Chondrocyte (in vitro differentiated cells): ENCODE measurements at regions not wholly inside any gene's neighbourhood (a gene's known extent, or its start where the extent isn't known, plus 50 kb on each side); places are given as distances from the start of the nearest gene placed in this dataset.

ENCODE experiments used
- DNase-seq: peaks from one replicate; pipeline ENCODE4 v3.0.0; 2021; ENCODE audit warnings: mixed read lengths, low spot score
- H3K27ac Mint-ChIP-seq: one replicate; pipeline ENCODE4 v1.8.0; 2021; ENCODE audit warnings: mild to moderate bottlenecking, moderate library complexity, mixed read lengths; ENCODE audit not compliant: unreplicated experiment
- H3K27me3 Mint-ChIP-seq: 2 replicates; pipeline ENCODE4 v1.8.0; 2021; ENCODE audit warnings: low read depth, mixed read lengths
- H3K36me3 Mint-ChIP-seq: 2 replicates; pipeline ENCODE4 v1.8.0; 2021; ENCODE audit warnings: low read depth, mixed read lengths
- H3K4me1 Mint-ChIP-seq: 2 replicates; pipeline ENCODE4 v1.8.0; 2021; ENCODE audit warnings: low read depth, mild to moderate bottlenecking, mixed read lengths
- H3K4me3 Mint-ChIP-seq: one replicate; pipeline ENCODE4 v1.8.0; 2021; ENCODE audit warnings: mild to moderate bottlenecking, moderate library complexity, mixed read lengths; ENCODE audit not compliant: unreplicated experiment
- H3K9me3 Mint-ChIP-seq: 2 replicates; pipeline ENCODE4 v1.8.0; 2021; ENCODE audit warnings: low read depth, mixed read lengths
- TF ChIP-seq, protein P1 (sequence below): fragments of 200-600 bp; sonication (generic); IDR thresholded peaks from 2 replicates; pipeline ENCODE4 v1.5.0; 2021; ENCODE audit warnings: antibody characterized with exemption, mild to moderate bottlenecking, moderate library complexity

DNA sequence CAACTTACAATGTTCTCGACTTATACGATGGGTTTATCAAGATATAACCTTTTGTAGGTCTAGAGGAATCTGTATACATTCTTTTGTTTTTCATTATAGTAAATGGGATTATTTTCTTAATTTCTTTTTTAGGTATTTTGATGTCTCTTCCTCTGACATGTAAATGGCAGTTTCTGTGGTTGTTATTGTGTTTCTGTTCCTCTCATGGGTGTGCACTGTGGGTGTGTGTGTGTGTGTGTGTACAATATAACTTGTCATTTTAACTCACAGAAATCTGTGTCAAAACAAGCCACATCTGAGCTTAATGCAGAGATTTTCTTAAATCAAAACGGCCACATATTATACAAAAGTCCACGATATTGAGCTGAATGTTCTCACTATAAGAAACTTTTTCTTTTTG is 1300.8 kb upstream of the B3GALT2 start:
- Mint-ChIP-seq H3K27ac (no peak overlapping the region), H3K27me3 (no peaks in the 10 kb centered on the region), H3K36me3 (no peaks in the 10 kb centered on the region), H3K4me3 (no peak overlapping the region), H3K9me3 (peaks cover 10% of the 10 kb centered on the region), H3K4me1 (no peaks in the 10 kb centered on the region)
- TF ChIP-seq, protein P1, sequence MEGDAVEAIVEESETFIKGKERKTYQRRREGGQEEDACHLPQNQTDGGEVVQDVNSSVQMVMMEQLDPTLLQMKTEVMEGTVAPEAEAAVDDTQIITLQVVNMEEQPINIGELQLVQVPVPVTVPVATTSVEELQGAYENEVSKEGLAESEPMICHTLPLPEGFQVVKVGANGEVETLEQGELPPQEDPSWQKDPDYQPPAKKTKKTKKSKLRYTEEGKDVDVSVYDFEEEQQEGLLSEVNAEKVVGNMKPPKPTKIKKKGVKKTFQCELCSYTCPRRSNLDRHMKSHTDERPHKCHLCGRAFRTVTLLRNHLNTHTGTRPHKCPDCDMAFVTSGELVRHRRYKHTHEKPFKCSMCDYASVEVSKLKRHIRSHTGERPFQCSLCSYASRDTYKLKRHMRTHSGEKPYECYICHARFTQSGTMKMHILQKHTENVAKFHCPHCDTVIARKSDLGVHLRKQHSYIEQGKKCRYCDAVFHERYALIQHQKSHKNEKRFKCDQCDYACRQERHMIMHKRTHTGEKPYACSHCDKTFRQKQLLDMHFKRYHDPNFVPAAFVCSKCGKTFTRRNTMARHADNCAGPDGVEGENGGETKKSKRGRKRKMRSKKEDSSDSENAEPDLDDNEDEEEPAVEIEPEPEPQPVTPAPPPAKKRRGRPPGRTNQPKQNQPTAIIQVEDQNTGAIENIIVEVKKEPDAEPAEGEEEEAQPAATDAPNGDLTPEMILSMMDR: no peak
- DNase-seq: no peak

DNA sequence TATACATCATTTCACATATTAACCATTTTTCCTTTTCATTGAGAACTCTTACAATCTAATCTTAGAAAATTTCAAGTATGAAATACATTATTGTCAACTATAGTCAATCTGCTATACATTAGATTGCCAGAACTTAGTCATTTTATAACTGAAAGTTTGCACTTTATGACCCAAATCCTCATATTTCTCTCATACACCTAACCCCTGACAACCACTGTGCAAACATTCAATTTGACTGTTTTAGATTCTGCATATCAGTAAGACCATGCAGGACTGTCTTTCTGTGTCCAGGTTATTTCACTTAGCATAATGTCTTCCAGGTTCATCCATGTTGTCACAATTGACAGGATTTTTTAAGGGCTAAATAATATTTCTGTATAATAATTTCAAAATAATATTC is 1299.0 kb upstream of the B3GALT2 start:
- TF ChIP-seq, protein P1: no peak
- H3K4me3 Mint-ChIP-seq: no peak overlapping the region
- DNase-seq: no peak
- no peaks in the 10 kb centered on the region for H3K4me1 Mint-ChIP-seq
- H3K27ac Mint-ChIP-seq: no peak overlapping the region
- H3K36me3 Mint-ChIP-seq: no peaks in the 10 kb centered on the region
- H3K27me3 Mint-ChIP-seq: no peaks in the 10 kb centered on the region
- peaks cover 10% of the 10 kb centered on the region for H3K9me3 Mint-ChIP-seq

DNA sequence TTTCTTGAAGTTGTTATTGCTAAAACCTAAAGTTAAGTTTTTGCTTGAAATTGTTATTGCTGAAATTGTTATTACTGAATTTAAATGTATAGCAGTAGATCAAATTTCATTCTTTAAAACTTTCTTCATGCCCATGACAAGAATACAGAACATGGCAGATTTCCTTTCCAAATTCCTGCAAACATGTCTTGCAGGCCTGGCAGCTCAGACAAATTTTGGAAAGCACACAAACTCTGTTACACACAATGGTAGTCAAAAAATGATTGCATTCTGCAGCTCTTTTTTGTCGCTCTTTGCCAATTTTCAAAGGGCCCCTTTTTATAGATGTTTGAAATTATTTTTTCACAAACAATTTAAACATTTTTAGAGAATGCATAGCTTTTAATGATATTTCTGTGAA is 1292.3 kb upstream of the B3GALT2 start:
- Mint-ChIP-seq H3K4me3 (no peak overlapping the region), H3K27me3 (no peaks in the 10 kb centered on the region), H3K27ac (no peak overlapping the region), H3K36me3 (no peaks in the 10 kb centered on the region), H3K9me3 (no peaks in the 10 kb centered on the region), H3K4me1 (peaks cover 28% of the 10 kb centered on the region)
- TF ChIP-seq, protein P1: no peak
- no peak for DNase-seq

DNA sequence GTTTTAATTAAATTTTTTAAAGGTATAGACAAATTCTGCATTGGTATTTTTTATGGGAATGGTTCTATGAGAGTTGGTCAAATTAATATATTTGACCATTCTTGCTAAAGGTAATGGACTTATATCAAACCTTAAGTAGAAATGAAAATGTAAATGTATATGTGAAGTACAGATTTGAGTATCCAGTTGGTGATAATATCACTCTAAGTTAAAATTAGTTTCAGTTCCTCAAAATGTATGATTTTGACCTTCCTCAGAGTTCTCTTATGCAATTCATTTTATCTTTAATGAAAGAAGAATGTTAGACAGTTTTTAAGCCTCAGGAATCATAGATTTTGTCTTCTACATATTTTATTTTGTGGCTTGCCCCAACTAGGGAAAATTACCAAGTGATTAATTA is 1291.5 kb upstream of the B3GALT2 start:
- Mint-ChIP-seq H3K27ac (no peak overlapping the region), H3K9me3 (no peaks in the 10 kb centered on the region), H3K4me1 (peaks cover 30% of the 10 kb centered on the region), H3K27me3 (no peaks in the 10 kb centered on the region), H3K4me3 (no peak overlapping the region), H3K36me3 (no peaks in the 10 kb centered on the region)
- TF ChIP-seq, protein P1: no peak
- DNase-seq: no peak

DNA sequence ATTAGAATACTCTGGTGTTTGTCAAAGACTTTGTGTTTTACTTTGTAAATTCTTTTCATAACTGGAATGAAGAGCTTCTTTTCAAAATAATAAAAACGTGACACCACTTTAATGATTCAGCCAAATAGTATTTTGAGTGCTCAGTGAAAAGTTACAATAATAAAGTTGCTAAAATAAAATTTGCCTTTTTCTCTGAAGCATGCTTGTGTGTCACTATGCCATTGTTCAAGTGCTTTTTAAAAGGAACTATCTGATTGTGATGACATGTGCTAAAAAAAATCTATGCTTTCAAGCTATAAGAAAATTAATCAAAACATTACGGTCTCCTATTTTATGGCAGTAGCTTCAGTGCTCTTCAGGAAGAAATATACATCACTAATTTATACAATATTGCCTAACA is 1290.5 kb upstream of the B3GALT2 start:
- Mint-ChIP-seq H3K4me1 (peaks cover 30% of the 10 kb centered on the region), H3K27me3 (no peaks in the 10 kb centered on the region), H3K9me3 (no peaks in the 10 kb centered on the region), H3K27ac (no peak overlapping the region), H3K4me3 (no peak overlapping the region), H3K36me3 (no peaks in the 10 kb centered on the region)
- DNase-seq: no peak
- TF ChIP-seq, protein P1: no peak
